Activated naive CD4-positive, alpha-beta T cell treated with anti-CD3 and anti-CD28 coated beads, Interleukin-2, amount 10 ng/mL, durations not matched to agents 7 days and 5 days (primary cell): ENCODE measurements at regions not wholly inside any gene's neighbourhood (a gene's known extent, or its start where the extent isn't known, plus 50 kb on each side); places are given as distances from the start of the nearest gene placed in this dataset.

Source experiments
- CTCF ChIA-PET: fragments of 350-600 bp; sonication (Branson Sonifier 250); formaldehyde crosslinking; loops from one replicate; lab custom pipeline; 2021; ENCODE audit warnings: antibody characterized with exemption; lab: Charles Lee
- DNase-seq: peaks from one replicate; pipeline ENCODE4 v3.0.0-alpha.2; 2020
- H3K27ac Mint-ChIP-seq: one replicate; pipeline ENCODE4 v1.8.0; 2021; ENCODE audit warnings: mild to moderate bottlenecking, moderate library complexity, mixed read lengths
- H3K27me3 Mint-ChIP-seq: one replicate; pipeline ENCODE4 v1.8.0; 2021; ENCODE audit warnings: mild to moderate bottlenecking, mixed read lengths
- H3K36me3 Mint-ChIP-seq: one replicate; pipeline ENCODE4 v1.8.0; 2021; ENCODE audit warnings: mixed read lengths
- H3K4me1 Mint-ChIP-seq: one replicate; pipeline ENCODE4 v1.8.0; 2021; ENCODE audit warnings: mixed read lengths
- H3K4me3 Mint-ChIP-seq: one replicate; pipeline ENCODE4 v1.8.0; 2021; ENCODE audit warnings: mild to moderate bottlenecking, moderate library complexity, mixed read lengths
- H3K9me3 Mint-ChIP-seq: one replicate; pipeline ENCODE4 v1.8.0; 2021; ENCODE audit warnings: mixed read lengths

GRCh38 chr13:100826441-100826840 is 151.8 kb upstream of the TMTC4 start:
- DNase-seq, result no peak
- H3K27me3 Mint-ChIP-seq, result peaks cover 3% of the 10 kb centered on the region
- CTCF ChIA-PET, result no interaction called here
- no peak overlapping the region for H3K27ac Mint-ChIP-seq
- no peaks in the 10 kb centered on the region for H3K4me1 Mint-ChIP-seq
- H3K36me3 Mint-ChIP-seq, result no peaks in the 10 kb centered on the region
- no peak overlapping the region for H3K4me3 Mint-ChIP-seq
- H3K9me3 Mint-ChIP-seq, result no peaks in the 10 kb centered on the region

- CTCF ChIA-PET, result no interaction called here
- no peaks in the 10 kb centered on the region for H3K4me1 Mint-ChIP-seq
- DNase-seq, result no peak
- no peaks in the 10 kb centered on the region for H3K9me3 Mint-ChIP-seq
- no peak overlapping the region for H3K27ac Mint-ChIP-seq
- H3K27me3 Mint-ChIP-seq, result peaks cover 3% of the 10 kb centered on the region
- no peaks in the 10 kb centered on the region for H3K36me3 Mint-ChIP-seq
- H3K4me3 Mint-ChIP-seq, result no peak overlapping the region
These were observed 151.0 kb upstream of the TMTC4 start for GRCh38 chr13:100825557-100825956.

GRCh38 chr13:100824366-100824765 is 149.8 kb upstream of the TMTC4 start:
- no peak overlapping the region for H3K27ac Mint-ChIP-seq
- CTCF ChIA-PET, result no interaction called here
- DNase-seq, result no peak
- H3K4me3 Mint-ChIP-seq, result no peak overlapping the region
- H3K4me1 Mint-ChIP-seq, result no peaks in the 10 kb centered on the region
- H3K27me3 Mint-ChIP-seq, result peaks cover 3% of the 10 kb centered on the region
- H3K36me3 Mint-ChIP-seq, result no peaks in the 10 kb centered on the region
- H3K9me3 Mint-ChIP-seq, result no peaks in the 10 kb centered on the region

- H3K4me1 Mint-ChIP-seq, result no peaks in the 10 kb centered on the region
- H3K36me3 Mint-ChIP-seq, result no peaks in the 10 kb centered on the region
- peaks cover 7% of the 10 kb centered on the region for H3K27me3 Mint-ChIP-seq
- H3K4me3 Mint-ChIP-seq, result no peak overlapping the region
- CTCF ChIA-PET, result interaction anchor here (0.8 kb wide), 1 partner anchor 99 kb away, joined by 3 read pairs; no protein-coding TSS in a partner anchor
- H3K27ac Mint-ChIP-seq, result no peak overlapping the region
- DNase-seq, result no peak
- no peaks in the 10 kb centered on the region for H3K9me3 Mint-ChIP-seq
These were observed 148.9 kb upstream of the TMTC4 start for GRCh38 chr13:100823448-100823847.

GRCh38 chr13:100822871-100823443 is 148.4 kb upstream of the TMTC4 start:
- Mint-ChIP-seq H3K27ac (no peak overlapping the region), H3K4me3 (no peak overlapping the region), H3K27me3 (peaks cover 9% of the 10 kb centered on the region), H3K36me3 (no peaks in the 10 kb centered on the region), H3K9me3 (no peaks in the 10 kb centered on the region), H3K4me1 (no peaks in the 10 kb centered on the region)
- no peak for DNase-seq
- CTCF ChIA-PET, result no interaction called here

GRCh38 chr13:100818711-100819110 is 144.1 kb upstream of the TMTC4 start:
- H3K9me3 Mint-ChIP-seq, result no peaks in the 10 kb centered on the region
- H3K27ac Mint-ChIP-seq, result no peak overlapping the region
- no peak overlapping the region for H3K4me3 Mint-ChIP-seq
- no peak for DNase-seq
- no peaks in the 10 kb centered on the region for H3K4me1 Mint-ChIP-seq
- peaks cover 6% of the 10 kb centered on the region for H3K27me3 Mint-ChIP-seq
- CTCF ChIA-PET, result no interaction called here
- H3K36me3 Mint-ChIP-seq, result no peaks in the 10 kb centered on the region

- no peaks in the 10 kb centered on the region for H3K4me1 Mint-ChIP-seq
- no peak overlapping the region for H3K4me3 Mint-ChIP-seq
- no peak for DNase-seq
- CTCF ChIA-PET, result no interaction called here
- H3K27ac Mint-ChIP-seq, result no peak overlapping the region
- no peaks in the 10 kb centered on the region for H3K36me3 Mint-ChIP-seq
- no peaks in the 10 kb centered on the region for H3K9me3 Mint-ChIP-seq
- H3K27me3 Mint-ChIP-seq, result peaks cover 6% of the 10 kb centered on the region
These were observed 143.3 kb upstream of the TMTC4 start for GRCh38 chr13:100817928-100818327.

GRCh38 chr13:100815476-100816046 is 141.0 kb upstream of the TMTC4 start:
- Mint-ChIP-seq H3K9me3 (no peaks in the 10 kb centered on the region), H3K36me3 (no peaks in the 10 kb centered on the region), H3K4me1 (no peaks in the 10 kb centered on the region), H3K4me3 (no peak overlapping the region), H3K27ac (no peak overlapping the region), H3K27me3 (peaks cover 6% of the 10 kb centered on the region)
- CTCF ChIA-PET, result no interaction called here
- no peak for DNase-seq

GRCh38 chr13:100812982-100813584 is 138.5 kb upstream of the TMTC4 start:
- CTCF ChIA-PET, result no interaction called here
- no peaks in the 10 kb centered on the region for H3K4me1 Mint-ChIP-seq
- DNase-seq, result no peak
- H3K9me3 Mint-ChIP-seq, result no peaks in the 10 kb centered on the region
- no peak overlapping the region for H3K4me3 Mint-ChIP-seq
- H3K27me3 Mint-ChIP-seq, result no peaks in the 10 kb centered on the region
- H3K36me3 Mint-ChIP-seq, result no peaks in the 10 kb centered on the region
- H3K27ac Mint-ChIP-seq, result no peak overlapping the region

- Mint-ChIP-seq H3K4me1 (no peaks in the 10 kb centered on the region), H3K9me3 (no peaks in the 10 kb centered on the region), H3K27ac (no peak overlapping the region), H3K27me3 (no peaks in the 10 kb centered on the region), H3K36me3 (no peaks in the 10 kb centered on the region), H3K4me3 (no peak overlapping the region)
- CTCF ChIA-PET, result no interaction called here
- DNase-seq, result no peak
These were observed 137.3 kb upstream of the TMTC4 start for GRCh38 chr13:100811928-100812327.

GRCh38 chr13:100811024-100811865 is 136.7 kb upstream of the TMTC4 start:
- no peak for DNase-seq
- CTCF ChIA-PET, result no interaction called here
- no peaks in the 10 kb centered on the region for H3K4me1 Mint-ChIP-seq
- no peaks in the 10 kb centered on the region for H3K27me3 Mint-ChIP-seq
- H3K36me3 Mint-ChIP-seq, result no peaks in the 10 kb centered on the region
- H3K9me3 Mint-ChIP-seq, result no peaks in the 10 kb centered on the region
- no peak overlapping the region for H3K27ac Mint-ChIP-seq
- no peak overlapping the region for H3K4me3 Mint-ChIP-seq

- no peaks in the 10 kb centered on the region for H3K9me3 Mint-ChIP-seq
- DNase-seq, result no peak
- no peak overlapping the region for H3K4me3 Mint-ChIP-seq
- H3K27ac Mint-ChIP-seq, result no peak overlapping the region
- H3K36me3 Mint-ChIP-seq, result no peaks in the 10 kb centered on the region
- no peaks in the 10 kb centered on the region for H3K4me1 Mint-ChIP-seq
- H3K27me3 Mint-ChIP-seq, result no peaks in the 10 kb centered on the region
- CTCF ChIA-PET, result no interaction called here
These were observed 135.9 kb upstream of the TMTC4 start for GRCh38 chr13:100810481-100810880.

GRCh38 chr13:100809856-100810255 is 135.3 kb upstream of the TMTC4 start:
- Mint-ChIP-seq H3K27ac (no peak overlapping the region), H3K4me1 (no peaks in the 10 kb centered on the region), H3K4me3 (no peak overlapping the region), H3K36me3 (no peaks in the 10 kb centered on the region), H3K27me3 (no peaks in the 10 kb centered on the region), H3K9me3 (no peaks in the 10 kb centered on the region)
- no peak for DNase-seq
- CTCF ChIA-PET, result no interaction called here

- H3K27me3 Mint-ChIP-seq, result no peaks in the 10 kb centered on the region
- no peak overlapping the region for H3K4me3 Mint-ChIP-seq
- H3K27ac Mint-ChIP-seq, result no peak overlapping the region
- no peak for DNase-seq
- CTCF ChIA-PET, result no interaction called here
- H3K36me3 Mint-ChIP-seq, result no peaks in the 10 kb centered on the region
- H3K9me3 Mint-ChIP-seq, result no peaks in the 10 kb centered on the region
- H3K4me1 Mint-ChIP-seq, result no peaks in the 10 kb centered on the region
These were observed 134.5 kb upstream of the TMTC4 start for GRCh38 chr13:100809129-100809390.
